GM23338 (cell line): ENCODE measurements at regions not wholly inside any gene's neighbourhood (a gene's known extent, or its start where the extent isn't known, plus 50 kb on each side); places are given as distances from the start of the nearest gene placed in this dataset.

Experiments used
- ATAC-seq: fragments of 200-7000 bp; cut with Tn5 transposase; 3 replicates; pipeline ENCODE4 v1.9.1; 2020
- DNase-seq: peaks from one replicate; pipeline ENCODE4 v3.0.0-alpha.2; 2015; ENCODE audit warnings: low spot score
- H2AFZ ChIP-seq: fragments of 200-600 bp; sonication (generic); 2 replicates; pipeline ENCODE4 v1.8.0; 2016; ENCODE audit warnings: antibody characterized with exemption, mild to moderate bottlenecking, moderate library complexity
- H3F3A ChIP-seq: fragments of 200-600 bp; sonication (generic); replicated peaks from 2 replicates; pipeline ENCODE4 v1.8.0; 2017; ENCODE audit warnings: antibody characterized with exemption, mixed run types, low read depth
- H3K27ac ChIP-seq: fragments of 200-600 bp; sonication (generic); 2 replicates; pipeline ENCODE4 v1.6.1; 2016; ENCODE audit warnings: low read depth
- H3K27me3 ChIP-seq: fragments of 200-600 bp; sonication (generic); 2 replicates; pipeline ENCODE4 v1.8.0; 2016; ENCODE audit warnings: mild to moderate bottlenecking, mixed run types, moderate library complexity; ENCODE audit not compliant: insufficient read depth
- H3K36me3 ChIP-seq: fragments of 200-600 bp; sonication (generic); 2 replicates; pipeline ENCODE4 v1.8.0; 2016; ENCODE audit warnings: mild to moderate bottlenecking; ENCODE audit not compliant: insufficient read depth
- H3K4me1 ChIP-seq: fragments of 200-600 bp; sonication (generic); 2 replicates; pipeline ENCODE4 v1.8.0; 2016; ENCODE audit warnings: mild to moderate bottlenecking, moderate library complexity; ENCODE audit not compliant: insufficient read depth
- H3K4me2 ChIP-seq: fragments of 200-600 bp; sonication (generic); 2 replicates; pipeline ENCODE4 v1.7.1; 2017; ENCODE audit warnings: mixed run types
- H3K4me3 ChIP-seq: fragments of 200-600 bp; sonication (generic); 2 replicates; pipeline ENCODE4 v1.6.1; 2016; ENCODE audit warnings: mixed run types
- H3K79me2 ChIP-seq: fragments of 200-600 bp; sonication (generic); replicated peaks from 2 replicates; pipeline ENCODE4 v1.8.0; 2017; ENCODE audit warnings: mild to moderate bottlenecking; ENCODE audit not compliant: insufficient read depth
- H3K9me2 ChIP-seq: fragments of 200-600 bp; sonication (generic); 2 replicates; pipeline ENCODE4 v1.8.0; 2017; ENCODE audit not compliant: insufficient read depth
- H4K20me1 ChIP-seq: fragments of 200-600 bp; sonication (generic); replicated peaks from 2 replicates; pipeline ENCODE4 v1.8.0; 2017; ENCODE audit warnings: mild to moderate bottlenecking; ENCODE audit not compliant: insufficient read depth
- H3K27ac Mint-ChIP-seq: 2 replicates; pipeline ENCODE4 v1.8.0; 2020; ENCODE audit warnings: inconsistent platforms, mild to moderate bottlenecking, moderate library complexity, mixed read lengths
- H3K27me3 Mint-ChIP-seq: 3 replicates; pipeline ENCODE4 v1.8.0; 2022; ENCODE audit warnings: low read depth, mild to moderate bottlenecking, moderate library complexity, mixed read lengths, inconsistent platforms; ENCODE audit not compliant: insufficient read depth, poor library complexity
- H3K36me3 Mint-ChIP-seq: 3 replicates; pipeline ENCODE4 v1.8.0; 2021; ENCODE audit warnings: low read depth, mild to moderate bottlenecking, inconsistent platforms, moderate library complexity, mixed read lengths
- H3K4me1 Mint-ChIP-seq: 3 replicates; pipeline ENCODE4 v1.8.0; 2020; ENCODE audit warnings: mild to moderate bottlenecking, inconsistent platforms, mixed read lengths
- H3K4me3 Mint-ChIP-seq: 3 replicates; pipeline ENCODE4 v1.8.0; 2021; ENCODE audit warnings: moderate library complexity, mild to moderate bottlenecking, inconsistent platforms, mixed read lengths
- H3K9me3 Mint-ChIP-seq: 3 replicates; pipeline ENCODE4 v1.8.0; 2020; ENCODE audit warnings: moderate library complexity, mild to moderate bottlenecking, inconsistent platforms, mixed read lengths
- CREB1 ChIP-seq: fragments of 250-450 bp; sonication (Bioruptor Pico); IDR thresholded peaks from 2 replicates; pipeline ENCODE4 v1.5.0; 2020; ENCODE audit warnings: low read depth, mild to moderate bottlenecking, moderate library complexity
- CTCF ChIP-seq, 2 experiments: fragments of 200-600 bp in 1 of 2; sonication (generic) in 1 of 2; conservative IDR thresholded peaks; 2 replicates each; pipeline versions ENCODE4 v1.5.1 to v1.6.1; 2016 to 2017; ENCODE audit warnings: antibody characterized with exemption in 2 of 2, low read depth in 2 of 2, mild to moderate bottlenecking in 2 of 2, moderate library complexity in 1 of 2
- ETS1 ChIP-seq: IDR thresholded peaks from 2 replicates; pipeline ENCODE4 v1.6.1; 2016; ENCODE audit warnings: antibody characterized with exemption
- EZH2 ChIP-seq: fragments of 200-600 bp; sonication (generic); IDR thresholded peaks from one replicate; pipeline ENCODE4 v1.8.0; 2017; ENCODE audit warnings: antibody characterized with exemption, mild to moderate bottlenecking, low read depth; ENCODE audit not compliant: unreplicated experiment
- EZH2phosphoT487 ChIP-seq: fragments of 200-600 bp; sonication (generic); IDR thresholded peaks from one replicate; pipeline ENCODE4 v1.8.1; 2018; ENCODE audit warnings: antibody characterized with exemption; ENCODE audit not compliant: unreplicated experiment
- JUNB ChIP-seq: IDR thresholded peaks from one replicate; pipeline ENCODE4 v1.6.1; 2016; ENCODE audit warnings: antibody characterized with exemption; ENCODE audit not compliant: unreplicated experiment
- NANOG ChIP-seq: IDR thresholded peaks from 2 replicates; pipeline ENCODE4 v1.6.1; 2016; ENCODE audit warnings: antibody characterized with exemption, borderline replicate concordance
- POLR2AphosphoS5 ChIP-seq: IDR thresholded peaks from 2 replicates; pipeline ENCODE4 v1.6.1; 2016; ENCODE audit warnings: antibody characterized with exemption, low read depth
- REST ChIP-seq: IDR thresholded peaks from one replicate; pipeline ENCODE4 v1.6.1; 2018; ENCODE audit warnings: antibody characterized with exemption; ENCODE audit not compliant: unreplicated experiment
- STAT1 ChIP-seq: IDR thresholded peaks from one replicate; pipeline ENCODE4 v1.6.1; 2016; ENCODE audit warnings: antibody characterized with exemption; ENCODE audit not compliant: unreplicated experiment
- ZNF114 ChIP-seq: fragments of 250-450 bp; sonication (Bioruptor Pico); IDR thresholded peaks from 2 replicates; pipeline ENCODE4 v1.5.0; 2020; ENCODE audit warnings: mild to moderate bottlenecking, moderate library complexity
- ZNF331 ChIP-seq: fragments of 250-450 bp; sonication (Bioruptor Pico); IDR thresholded peaks from 2 replicates; pipeline ENCODE4 v1.5.0; 2020; ENCODE audit warnings: low read depth, mild to moderate bottlenecking, moderate library complexity
- ZNF462 ChIP-seq: fragments of 250-450 bp; sonication (Bioruptor Pico); IDR thresholded peaks from 2 replicates; pipeline ENCODE4 v1.5.0; 2020; ENCODE audit warnings: mild to moderate bottlenecking, moderate library complexity

GRCh38 chr9:111198936-111199335, 131.1 kb downstream of the OR2K2 start:
- no peak for TF ChIP-seq ZNF462
- TF ChIP-seq EZH2phosphoT487 = no peak
- no peak for TF ChIP-seq ZNF114 (CRISPR knock-in tag)
- no peak for TF ChIP-seq JUNB
- no peak for TF ChIP-seq ZNF331
- TF ChIP-seq EZH2 = no peak
- no peak for TF ChIP-seq REST
- TF ChIP-seq ETS1 = no peak
- no peak for TF ChIP-seq NANOG
- TF ChIP-seq POLR2AphosphoS5 = no peak
- no peak for TF ChIP-seq STAT1
- TF ChIP-seq CTCF (conservative IDR thresholded peaks at IDR 0.05; ENCODE audit: low read depth in 2 of 2) = no peak
- TF ChIP-seq CREB1 (CRISPR knock-in tag) = no peak
- H4K20me1 ChIP-seq = no peaks in the 10 kb centered on the region
- no peak overlapping the region for H3K4me2 ChIP-seq
- no peaks in the 10 kb centered on the region for H3K27me3 ChIP-seq
- ATAC-seq (no peak), DNase-seq (no peak)
- no peaks in the 10 kb centered on the region for H3K4me1 ChIP-seq
- no peak overlapping the region for H3K4me3 Mint-ChIP-seq
- H3K36me3 Mint-ChIP-seq = peaks cover 13% of the 10 kb centered on the region; the same call in 2 of the 3 replicates
- H3K79me2 ChIP-seq = no peaks in the 10 kb centered on the region
- H3F3A ChIP-seq = no peaks in the 10 kb centered on the region
- peaks cover 29% of the 10 kb centered on the region for H3K9me3 Mint-ChIP-seq
- no peaks in the 10 kb centered on the region for H3K4me1 Mint-ChIP-seq
- 0 out of 2 replicates have a peak, but pooled peaks cover 1% of the 10 kb centered on the region for H3K9me2 ChIP-seq
- H3K27ac ChIP-seq = no peak overlapping the region
- no peaks in the 10 kb centered on the region for H3K27me3 Mint-ChIP-seq
- no peak overlapping the region for H3K4me3 ChIP-seq
- no peaks in the 10 kb centered on the region for H3K36me3 ChIP-seq
- H2AFZ ChIP-seq = no peak overlapping the region
- H3K27ac Mint-ChIP-seq = no peak overlapping the region
